SK-N-SH treated with all-trans-retinoic acid at 6 μM for 48 hours (cell line): ENCODE measurements at regions not wholly inside any gene's neighbourhood (a gene's known extent, or its start where the extent isn't known, plus 50 kb on each side); places are given as distances from the start of the nearest gene placed in this dataset.

Source experiments
- ATAC-seq: fragments of 200-7000 bp; cut with Tn5 transposase; 3 replicates; pipeline ENCODE4 v1.9.1; 2020; ENCODE audit warnings: mild to moderate bottlenecking, moderate library complexity
- ARNTL ChIP-seq: fragments of 450-650 bp; formaldehyde crosslinking; IDR thresholded peaks from 2 replicates; pipeline ENCODE4 v1.5.0; 2020; ENCODE audit warnings: low read depth, mild to moderate bottlenecking, moderate library complexity, borderline replicate concordance
- CREB5 ChIP-seq: fragments of 250-450 bp; sonication (Bioruptor Pico); IDR thresholded peaks from 2 replicates; pipeline ENCODE4 v1.5.1; 2020; ENCODE audit warnings: low read depth, mild to moderate bottlenecking, moderate library complexity
- CSRNP3 ChIP-seq: fragments of 250-450 bp; sonication (Bioruptor Pico); IDR thresholded peaks from 2 replicates; pipeline ENCODE4 v1.5.1; 2021; ENCODE audit warnings: mild to moderate bottlenecking, moderate library complexity
- OSR1 ChIP-seq: fragments of 250-450 bp; sonication (Bioruptor Pico); IDR thresholded peaks from 2 replicates; pipeline ENCODE4 v1.8.0; 2022; ENCODE audit warnings: moderate library complexity, mild to moderate bottlenecking, inconsistent platforms
- POU6F1 ChIP-seq: fragments of 250-450 bp; sonication (Bioruptor Pico); IDR thresholded peaks from 2 replicates; pipeline ENCODE4 v1.8.0; 2021; ENCODE audit warnings: low read depth, mild to moderate bottlenecking, moderate library complexity, borderline replicate concordance
- PPARA ChIP-seq: fragments of 250-450 bp; sonication (Bioruptor Pico); IDR thresholded peaks from 2 replicates; pipeline ENCODE4 v1.5.0; 2020; ENCODE audit warnings: mild to moderate bottlenecking, borderline replicate concordance
- RARB ChIP-seq: fragments of 250-450 bp; sonication (Bioruptor Pico); IDR thresholded peaks from 2 replicates; pipeline ENCODE4 v1.8.0; 2021; ENCODE audit warnings: mild to moderate bottlenecking, moderate library complexity
- SNAI2 ChIP-seq: fragments of 250-450 bp; sonication (Bioruptor Pico); IDR thresholded peaks from 2 replicates; pipeline ENCODE4 v1.5.0; 2020; ENCODE audit warnings: mild to moderate bottlenecking, moderate library complexity
- TCF4 ChIP-seq: fragments of 250-450 bp; sonication (Bioruptor Pico); IDR thresholded peaks from 2 replicates; pipeline ENCODE4 v1.8.0; 2021; ENCODE audit warnings: mild to moderate bottlenecking, moderate library complexity, borderline replicate concordance
- TOX ChIP-seq: fragments of 250-450 bp; sonication (Bioruptor Pico); IDR thresholded peaks from 2 replicates; pipeline ENCODE4 v1.8.0; 2021; ENCODE audit warnings: mild to moderate bottlenecking, moderate library complexity, borderline replicate concordance
- TSHZ2 ChIP-seq: fragments of 250-450 bp; sonication (Bioruptor Pico); IDR thresholded peaks from 2 replicates; pipeline ENCODE4 v1.5.0; 2020; ENCODE audit warnings: mild to moderate bottlenecking, moderate library complexity
- ZC3H10 ChIP-seq: fragments of 250-450 bp; sonication (Bioruptor Pico); IDR thresholded peaks from 2 replicates; pipeline ENCODE4 v1.5.1; 2021; ENCODE audit warnings: mild to moderate bottlenecking, moderate library complexity
- ZNF70 ChIP-seq: fragments of 450-650 bp; formaldehyde crosslinking; IDR thresholded peaks from 2 replicates; pipeline ENCODE4 v1.5.0; 2020; ENCODE audit warnings: mild to moderate bottlenecking, moderate library complexity

- no peak for ATAC-seq
- TF ChIP-seq CSRNP3, result no peak
- TF ChIP-seq, all 23 proteins: peak for 0
Observed at GRCh38 chr3:72199530-72199929, 414.6 kb upstream of the PROK2 start.

GRCh38 chr3:72196377-72196929 is 411.5 kb upstream of the PROK2 start:
- ATAC-seq, result no peak
- no peak for TF ChIP-seq TCF4 (CRISPR knock-in tag)
- no peak for TF ChIP-seq ZC3H10
- no peak for TF ChIP-seq OSR1 (CRISPR knock-in tag)
- no peak for TF ChIP-seq POU6F1 (CRISPR knock-in tag)
- no peak for TF ChIP-seq SNAI2 (CRISPR knock-in tag)
- no peak for TF ChIP-seq TSHZ2 (CRISPR knock-in tag)
- no peak for TF ChIP-seq TOX
- TF ChIP-seq CREB5 (CRISPR knock-in tag), result no peak
- TF ChIP-seq CSRNP3, result no peak
- TF ChIP-seq RARB (CRISPR knock-in tag), result no peak
- no peak for TF ChIP-seq PPARA
- TF ChIP-seq, all 23 proteins: peak for 0

GRCh38 chr3:72195895-72196294 is 410.9 kb upstream of the PROK2 start:
- ATAC-seq, result no peak
- TF ChIP-seq TSHZ2 (CRISPR knock-in tag) (no peak), CREB5 (CRISPR knock-in tag) (no peak), ARNTL (CRISPR knock-in tag) (no peak), ZNF70 (no peak), TCF4 (CRISPR knock-in tag) (no peak), OSR1 (CRISPR knock-in tag) (no peak)
